ENCODE measurements at regions not wholly inside any gene's neighbourhood (a gene's known extent, or its start where the extent isn't known, plus 50 kb on each side); places are given as distances from the start of the nearest gene placed in this dataset.

DNA sequence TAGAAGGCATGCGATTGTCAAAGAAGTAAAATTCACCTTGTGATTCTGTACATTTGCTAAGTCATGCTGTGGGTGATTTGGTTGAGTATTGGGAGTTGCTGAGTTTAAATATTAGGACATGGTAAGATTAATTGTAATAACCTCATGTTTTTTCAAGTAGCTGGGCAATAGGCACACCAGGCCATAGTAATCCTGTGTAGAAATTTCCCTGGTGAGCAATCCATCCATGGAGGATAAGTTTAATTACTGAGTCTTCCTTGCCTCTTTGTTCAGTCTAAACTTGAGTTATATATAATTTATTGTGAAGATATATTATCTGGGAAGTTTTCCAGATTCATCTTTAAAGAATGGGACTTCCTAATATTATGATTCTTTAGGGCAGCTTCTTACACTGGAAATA lies 221.1 kb upstream of the NUDT12 start:
- intact Hi-C loops (cut with DNase I; ENCODE audit: low total_unique reads): no loop called here

DNA sequence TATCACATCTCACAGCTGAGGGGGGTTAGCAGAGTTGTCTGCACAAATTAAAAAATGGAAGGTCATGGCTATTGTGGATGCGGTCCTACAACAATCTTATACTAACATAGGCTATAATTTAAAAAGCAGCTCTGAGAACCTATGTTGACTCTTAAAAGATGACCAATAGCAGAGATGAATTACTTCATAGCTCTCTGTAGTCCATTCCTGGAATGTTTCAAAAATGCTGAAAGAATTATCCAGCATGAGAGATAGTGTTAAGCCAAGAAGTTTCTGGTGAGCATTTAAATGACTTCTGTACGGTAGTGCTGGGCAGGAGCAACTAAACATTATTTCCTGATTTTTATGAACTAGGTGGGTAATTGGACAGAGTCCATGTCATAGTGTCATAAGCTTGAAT lies 218.2 kb upstream of the NUDT12 start:
- WGBS, 5 donors: 65 to 84% (median 79%) methylated on average over 2 of the region's 2 CpGs
- Histone ChIP-seq H3K9me3 (peaks cover 0 to 16% (median 5%) of the 10 kb centered on the region in 4 donors), H3K27ac (no peak overlapping the region), H3K4me3 (no peak overlapping the region), H3K36me3 (no peaks in the 10 kb centered on the region), H3K4me1 (no peaks in the 10 kb centered on the region), H3K27me3 (no peaks in the 10 kb centered on the region)
- intact Hi-C loops (cut with DNase I; ENCODE audit: low total_unique reads): no loop called here
- no peak for TF ChIP-seq POLR2A (IDR thresholded peaks at IDR 0.05)
- no peak for TF ChIP-seq EP300 (IDR thresholded peaks at IDR 0.05)
- no peak for TF ChIP-seq POLR2AphosphoS5 (IDR thresholded peaks at IDR 0.05)
- TF ChIP-seq, protein P1, sequence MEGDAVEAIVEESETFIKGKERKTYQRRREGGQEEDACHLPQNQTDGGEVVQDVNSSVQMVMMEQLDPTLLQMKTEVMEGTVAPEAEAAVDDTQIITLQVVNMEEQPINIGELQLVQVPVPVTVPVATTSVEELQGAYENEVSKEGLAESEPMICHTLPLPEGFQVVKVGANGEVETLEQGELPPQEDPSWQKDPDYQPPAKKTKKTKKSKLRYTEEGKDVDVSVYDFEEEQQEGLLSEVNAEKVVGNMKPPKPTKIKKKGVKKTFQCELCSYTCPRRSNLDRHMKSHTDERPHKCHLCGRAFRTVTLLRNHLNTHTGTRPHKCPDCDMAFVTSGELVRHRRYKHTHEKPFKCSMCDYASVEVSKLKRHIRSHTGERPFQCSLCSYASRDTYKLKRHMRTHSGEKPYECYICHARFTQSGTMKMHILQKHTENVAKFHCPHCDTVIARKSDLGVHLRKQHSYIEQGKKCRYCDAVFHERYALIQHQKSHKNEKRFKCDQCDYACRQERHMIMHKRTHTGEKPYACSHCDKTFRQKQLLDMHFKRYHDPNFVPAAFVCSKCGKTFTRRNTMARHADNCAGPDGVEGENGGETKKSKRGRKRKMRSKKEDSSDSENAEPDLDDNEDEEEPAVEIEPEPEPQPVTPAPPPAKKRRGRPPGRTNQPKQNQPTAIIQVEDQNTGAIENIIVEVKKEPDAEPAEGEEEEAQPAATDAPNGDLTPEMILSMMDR (IDR thresholded peaks at IDR 0.05): no peak
- DNase-seq: no peak

More for the DNA sequence above, 221.1 kb upstream of the NUDT12 start:
- 85 to 96% (median 92%) methylated on average over 1 of the region's 1 CpG for WGBS, 5 donors
- no peak for DNase-seq
- H3K9me3 ChIP-seq: peaks cover 0 to 5% (median 4%) of the 10 kb centered on the region in 4 donors
- no peaks in the 10 kb centered on the region for H3K27me3 ChIP-seq
- no peak overlapping the region for H3K27ac ChIP-seq
- no peaks in the 10 kb centered on the region for H3K36me3 ChIP-seq
- no peak overlapping the region for H3K4me3 ChIP-seq
- no peak for TF ChIP-seq POLR2A (IDR thresholded peaks at IDR 0.05)
- TF ChIP-seq POLR2AphosphoS5 (IDR thresholded peaks at IDR 0.05): no peak
- TF ChIP-seq, protein P1 (IDR thresholded peaks at IDR 0.05): no peak
- no peak for TF ChIP-seq EP300 (IDR thresholded peaks at IDR 0.05)
- no peaks in the 10 kb centered on the region for H3K4me1 ChIP-seq

DNA sequence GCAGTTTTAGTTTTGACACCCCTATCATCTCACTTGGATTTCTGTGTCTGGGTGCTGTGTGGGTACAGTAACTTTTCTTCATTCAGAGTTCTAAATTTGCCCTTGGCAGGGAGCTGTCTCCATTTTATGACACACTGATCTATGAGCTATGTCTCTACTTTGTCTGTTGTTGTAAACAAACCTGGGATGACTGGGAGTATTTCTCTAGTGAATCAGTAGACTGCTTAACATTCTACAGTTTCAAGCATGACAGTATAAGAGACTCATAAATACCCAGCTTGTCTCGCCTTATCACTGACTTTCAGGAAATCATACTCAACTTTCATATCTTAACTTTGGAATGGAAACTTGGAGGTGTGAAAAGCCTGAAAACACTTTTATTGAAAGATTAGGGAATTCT lies 212.1 kb upstream of the NUDT12 start:
- Histone ChIP-seq H3K27me3 (no peaks in the 10 kb centered on the region), H3K27ac (no peak overlapping the region), H3K9me3 (peaks cover 0 to 16% (median 5%) of the 10 kb centered on the region in 4 donors), H3K4me1 (no peaks in the 10 kb centered on the region), H3K36me3 (no peaks in the 10 kb centered on the region), H3K4me3 (no peak overlapping the region)
- no peak for TF ChIP-seq EP300 (IDR thresholded peaks at IDR 0.05)
- TF ChIP-seq POLR2AphosphoS5 (IDR thresholded peaks at IDR 0.05): no peak
- TF ChIP-seq POLR2A (IDR thresholded peaks at IDR 0.05): no peak
- TF ChIP-seq, protein P1 (IDR thresholded peaks at IDR 0.05): no peak
- intact Hi-C loops (cut with DNase I; ENCODE audit: low total_unique reads): no loop called here
- DNase-seq: no peak
- WGBS, 5 donors: 60 to 63% (median 63%) methylated on average over 1 of the region's 1 CpG

DNA sequence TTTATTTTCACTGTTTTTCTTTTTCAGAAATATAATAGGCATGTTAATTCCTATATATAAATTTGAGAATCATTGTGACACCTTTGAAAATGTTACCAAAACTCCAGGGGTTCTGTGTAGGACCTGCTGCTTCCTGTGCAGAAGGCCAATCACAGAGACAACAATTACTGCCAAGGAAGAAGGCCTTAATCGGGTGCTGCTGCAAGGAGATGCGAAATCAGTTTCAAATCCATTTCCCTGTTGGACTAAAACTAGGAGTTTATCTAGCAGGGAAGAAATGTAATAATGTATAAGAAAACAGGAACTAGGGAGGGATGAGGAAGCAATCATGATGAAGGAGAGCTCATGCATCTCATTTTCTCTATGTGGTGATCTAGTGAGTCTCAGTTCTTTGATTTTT lies 209.7 kb upstream of the NUDT12 start:
- Histone ChIP-seq H3K4me3 (no peak overlapping the region), H3K27ac (no peak overlapping the region), H3K27me3 (no peaks in the 10 kb centered on the region), H3K4me1 (no peaks in the 10 kb centered on the region), H3K36me3 (no peaks in the 10 kb centered on the region), H3K9me3 (no peaks in the 10 kb centered on the region)
- DNase-seq: no peak
- WGBS, 5 donors: 86 to 98% (median 93%) methylated on average over 2 of the region's 2 CpGs
- TF ChIP-seq POLR2AphosphoS5 (IDR thresholded peaks at IDR 0.05) (no peak), POLR2A (IDR thresholded peaks at IDR 0.05) (no peak), EP300 (IDR thresholded peaks at IDR 0.05) (no peak)
- TF ChIP-seq, protein P1 (IDR thresholded peaks at IDR 0.05): no peak
- intact Hi-C loops (cut with DNase I; ENCODE audit: low total_unique reads): no loop called here

All from stomach (tissue), 8 donors.